ENCODE measurements at regions not wholly inside any gene's neighbourhood (a gene's known extent, or its start where the extent isn't known, plus 50 kb on each side); places are given as distances from the start of the nearest gene placed in this dataset.

GRCh38 chr10:106182542-106182941 lies 982.0 kb downstream of the SORCS1 start:
- no peaks in the 10 kb centered on the region for H3K9me3 ChIP-seq
- H3K27ac ChIP-seq (ENCODE audit: low read length) = no peak overlapping the region
- CTCF ChIA-PET = no interaction called here
- POLR2A ChIA-PET = no interaction called here
- DNase-seq (no peak), ATAC-seq (replicated peaks in 1 of 4) (no peak)
- H3K4me1 Mint-ChIP-seq = no peaks in the 10 kb centered on the region
- peaks cover 0 to 2% (median 0%) of the 10 kb centered on the region in 3 donors for H3K9me3 Mint-ChIP-seq
- H3K4me1 ChIP-seq (ENCODE audit: control insufficient read depth in 1 of 2, extremely low read depth in 1 of 2, insufficient read depth in 2 of 2, low read length in 2 of 2) = no peaks in the 10 kb centered on the region
- H3K27me3 Mint-ChIP-seq = peaks cover 0 to 7% of the 10 kb centered on the region in 2 donors
- H3K27me3 ChIP-seq (replicated peaks in 1 of 2; ENCODE audit: control insufficient read depth in 2 of 2, extremely low read depth in 1 of 2, insufficient read depth in 2 of 2, low read length in 1 of 2) = no peaks in the 10 kb centered on the region
- no peaks in the 10 kb centered on the region for H3K36me3 Mint-ChIP-seq
- no peak overlapping the region for H3K4me3 Mint-ChIP-seq
- H3K4me3 ChIP-seq (ENCODE audit: control insufficient read depth in 1 of 2, extremely low read depth in 1 of 2, low read length in 1 of 2) = no peak overlapping the region
- H3K36me3 ChIP-seq (ENCODE audit: control insufficient read depth in 2 of 2, extremely low read depth in 1 of 2, insufficient read depth in 1 of 2, low read length in 1 of 2) = no peaks in the 10 kb centered on the region
- H3K27ac Mint-ChIP-seq = no peak overlapping the region

- Mint-ChIP-seq H3K36me3 (no peaks in the 10 kb centered on the region), H3K4me3 (no peak overlapping the region), H3K27me3 (peaks cover 0 to 7% of the 10 kb centered on the region in 2 donors), H3K4me1 (no peaks in the 10 kb centered on the region), H3K27ac (no peak overlapping the region), H3K9me3 (peaks cover 0 to 2% (median 0%) of the 10 kb centered on the region in 3 donors)
- no CpG with 5 or more reads among the region's 3 CpGs for WGBS (ENCODE audit: insufficient coverage)
- ATAC-seq (replicated peaks in 1 of 4) (no peak), DNase-seq (no peak)
- Histone ChIP-seq H3K4me3 (ENCODE audit: control insufficient read depth in 1 of 2, extremely low read depth in 1 of 2, low read length in 1 of 2) (no peak overlapping the region), H3K27ac (ENCODE audit: low read length) (no peak overlapping the region), H3K4me1 (ENCODE audit: control insufficient read depth in 1 of 2, extremely low read depth in 1 of 2, insufficient read depth in 2 of 2, low read length in 2 of 2) (no peaks in the 10 kb centered on the region), H3K9me3 (no peaks in the 10 kb centered on the region), H3K36me3 (ENCODE audit: control insufficient read depth in 2 of 2, extremely low read depth in 1 of 2, insufficient read depth in 1 of 2, low read length in 1 of 2) (no peaks in the 10 kb centered on the region), H3K27me3 (replicated peaks in 1 of 2; ENCODE audit: control insufficient read depth in 2 of 2, extremely low read depth in 1 of 2, insufficient read depth in 2 of 2, low read length in 1 of 2) (no peaks in the 10 kb centered on the region)
- POLR2A ChIA-PET = no interaction called here
- CTCF ChIA-PET = no interaction called here
These were observed 983.0 kb downstream of the SORCS1 start for GRCh38 chr10:106181501-106181900.

GRCh38 chr10:106179430-106179829 lies 985.1 kb downstream of the SORCS1 start:
- no peaks in the 10 kb centered on the region for H3K4me1 Mint-ChIP-seq
- no peaks in the 10 kb centered on the region for H3K36me3 Mint-ChIP-seq
- peaks cover 0 to 7% of the 10 kb centered on the region in 2 donors for H3K27me3 Mint-ChIP-seq
- CTCF ChIA-PET = no interaction called here
- Histone ChIP-seq H3K4me3 (ENCODE audit: control insufficient read depth in 1 of 2, extremely low read depth in 1 of 2, low read length in 1 of 2) (no peak overlapping the region), H3K9me3 (no peaks in the 10 kb centered on the region), H3K36me3 (ENCODE audit: control insufficient read depth in 2 of 2, extremely low read depth in 1 of 2, insufficient read depth in 1 of 2, low read length in 1 of 2) (no peaks in the 10 kb centered on the region), H3K27ac (ENCODE audit: low read length) (no peak overlapping the region), H3K4me1 (ENCODE audit: control insufficient read depth in 1 of 2, extremely low read depth in 1 of 2, insufficient read depth in 2 of 2, low read length in 2 of 2) (no peaks in the 10 kb centered on the region), H3K27me3 (replicated peaks in 1 of 2; ENCODE audit: control insufficient read depth in 2 of 2, extremely low read depth in 1 of 2, insufficient read depth in 2 of 2, low read length in 1 of 2) (no peaks in the 10 kb centered on the region)
- no peaks in the 10 kb centered on the region for H3K9me3 Mint-ChIP-seq
- no peak for DNase-seq
- ATAC-seq (replicated peaks in 1 of 4) = no peak
- H3K27ac Mint-ChIP-seq = no peak overlapping the region
- no peak overlapping the region for H3K4me3 Mint-ChIP-seq
- POLR2A ChIA-PET = no interaction called here

GRCh38 chr10:106175760-106176377 lies 988.6 kb downstream of the SORCS1 start:
- H3K27ac ChIP-seq (ENCODE audit: low read length) = no peak overlapping the region
- no peaks in the 10 kb centered on the region for H3K36me3 ChIP-seq (ENCODE audit: control insufficient read depth in 2 of 2, extremely low read depth in 1 of 2, insufficient read depth in 1 of 2, low read length in 1 of 2)
- Mint-ChIP-seq H3K27me3 (no peaks in the 10 kb centered on the region), H3K4me3 (no peak overlapping the region), H3K27ac (no peak overlapping the region), H3K4me1 (no peaks in the 10 kb centered on the region), H3K9me3 (peaks cover 0 to 6% (median 0%) of the 10 kb centered on the region in 3 donors), H3K36me3 (no peaks in the 10 kb centered on the region)
- POLR2A ChIA-PET = no interaction called here
- DNase-seq (no peak), ATAC-seq (replicated peaks in 1 of 4) (no peak)
- H3K4me3 ChIP-seq (ENCODE audit: control insufficient read depth in 1 of 2, extremely low read depth in 1 of 2, low read length in 1 of 2) = no peak overlapping the region
- WGBS (ENCODE audit: insufficient coverage) = no CpG with 5 or more reads among the region's 5 CpGs
- no peaks in the 10 kb centered on the region for H3K4me1 ChIP-seq (ENCODE audit: control insufficient read depth in 1 of 2, extremely low read depth in 1 of 2, insufficient read depth in 2 of 2, low read length in 2 of 2)
- CTCF ChIA-PET = no interaction called here
- H3K9me3 ChIP-seq = no peaks in the 10 kb centered on the region
- H3K27me3 ChIP-seq (replicated peaks in 1 of 2; ENCODE audit: control insufficient read depth in 2 of 2, extremely low read depth in 1 of 2, insufficient read depth in 2 of 2, low read length in 1 of 2) = no peaks in the 10 kb centered on the region

GRCh38 chr10:106173838-106174237 lies 990.7 kb downstream of the SORCS1 start:
- CTCF ChIA-PET = no interaction called here
- H3K27me3 Mint-ChIP-seq = no peaks in the 10 kb centered on the region
- POLR2A ChIA-PET = no interaction called here
- H3K9me3 Mint-ChIP-seq = peaks cover 0 to 7% (median 0%) of the 10 kb centered on the region in 3 donors
- H3K27ac Mint-ChIP-seq = no peak overlapping the region
- ATAC-seq (replicated peaks in 1 of 4) = no peak
- H3K4me3 ChIP-seq (ENCODE audit: control insufficient read depth in 1 of 2, extremely low read depth in 1 of 2, low read length in 1 of 2) = no peak overlapping the region
- no peaks in the 10 kb centered on the region for H3K27me3 ChIP-seq (replicated peaks in 1 of 2; ENCODE audit: control insufficient read depth in 2 of 2, extremely low read depth in 1 of 2, insufficient read depth in 2 of 2, low read length in 1 of 2)
- H3K36me3 ChIP-seq (ENCODE audit: control insufficient read depth in 2 of 2, extremely low read depth in 1 of 2, insufficient read depth in 1 of 2, low read length in 1 of 2) = no peaks in the 10 kb centered on the region
- DNase-seq = no peak
- WGBS (ENCODE audit: insufficient coverage) = no CpG with 5 or more reads among the region's 3 CpGs
- H3K27ac ChIP-seq (ENCODE audit: low read length) = no peak overlapping the region
- no peaks in the 10 kb centered on the region for H3K4me1 ChIP-seq (ENCODE audit: control insufficient read depth in 1 of 2, extremely low read depth in 1 of 2, insufficient read depth in 2 of 2, low read length in 2 of 2)
- H3K4me1 Mint-ChIP-seq = no peaks in the 10 kb centered on the region
- H3K9me3 ChIP-seq = no peaks in the 10 kb centered on the region
- no peaks in the 10 kb centered on the region for H3K36me3 Mint-ChIP-seq
- no peak overlapping the region for H3K4me3 Mint-ChIP-seq

GRCh38 chr10:106169241-106169640 lies 995.3 kb downstream of the SORCS1 start:
- H3K4me1 Mint-ChIP-seq = no peaks in the 10 kb centered on the region
- no peaks in the 10 kb centered on the region for H3K27me3 Mint-ChIP-seq
- ATAC-seq (replicated peaks in 1 of 4) (no peak), DNase-seq (no peak)
- Histone ChIP-seq H3K27me3 (replicated peaks in 1 of 2; ENCODE audit: control insufficient read depth in 2 of 2, extremely low read depth in 1 of 2, insufficient read depth in 2 of 2, low read length in 1 of 2) (no peaks in the 10 kb centered on the region), H3K4me1 (ENCODE audit: control insufficient read depth in 1 of 2, extremely low read depth in 1 of 2, insufficient read depth in 2 of 2, low read length in 2 of 2) (no peaks in the 10 kb centered on the region), H3K4me3 (ENCODE audit: control insufficient read depth in 1 of 2, extremely low read depth in 1 of 2, low read length in 1 of 2) (no peak overlapping the region), H3K9me3 (no peaks in the 10 kb centered on the region), H3K27ac (ENCODE audit: low read length) (no peak overlapping the region), H3K36me3 (ENCODE audit: control insufficient read depth in 2 of 2, extremely low read depth in 1 of 2, insufficient read depth in 1 of 2, low read length in 1 of 2) (no peaks in the 10 kb centered on the region)
- peaks cover 0 to 8% (median 0%) of the 10 kb centered on the region in 3 donors for H3K9me3 Mint-ChIP-seq
- ChIA-PET CTCF (no interaction called here), POLR2A (no interaction called here)
- no peaks in the 10 kb centered on the region for H3K36me3 Mint-ChIP-seq
- no peak overlapping the region for H3K4me3 Mint-ChIP-seq
- no peak overlapping the region for H3K27ac Mint-ChIP-seq
- 100% methylated on average over 1 of the region's 7 CpGs for WGBS (ENCODE audit: insufficient coverage)

- POLR2A ChIA-PET = no interaction called here
- Histone ChIP-seq H3K27me3 (replicated peaks in 1 of 2; ENCODE audit: control insufficient read depth in 2 of 2, extremely low read depth in 1 of 2, insufficient read depth in 2 of 2, low read length in 1 of 2) (no peaks in the 10 kb centered on the region), H3K4me1 (ENCODE audit: control insufficient read depth in 1 of 2, extremely low read depth in 1 of 2, insufficient read depth in 2 of 2, low read length in 2 of 2) (no peaks in the 10 kb centered on the region), H3K9me3 (no peaks in the 10 kb centered on the region), H3K27ac (ENCODE audit: low read length) (no peak overlapping the region), H3K4me3 (ENCODE audit: control insufficient read depth in 1 of 2, extremely low read depth in 1 of 2, low read length in 1 of 2) (no peak overlapping the region), H3K36me3 (ENCODE audit: control insufficient read depth in 2 of 2, extremely low read depth in 1 of 2, insufficient read depth in 1 of 2, low read length in 1 of 2) (no peaks in the 10 kb centered on the region)
- no peaks in the 10 kb centered on the region for H3K4me1 Mint-ChIP-seq
- CTCF ChIA-PET = interaction anchor here in 1 of 2 donors (0.7 kb wide), 1 partner anchor 44 kb away, joined by 3 read pairs; no protein-coding TSS in a partner anchor
- no CpG with 5 or more reads among the region's 2 CpGs for whole genome bisulfite sequencing (ENCODE audit: insufficient coverage)
- no peak overlapping the region for H3K27ac Mint-ChIP-seq
- ATAC-seq (replicated peaks in 1 of 4) (no peak), DNase-seq (no peak)
- H3K9me3 Mint-ChIP-seq = peaks cover 6 to 17% (median 6%) of the 10 kb centered on the region in 3 donors
- H3K27me3 Mint-ChIP-seq = no peaks in the 10 kb centered on the region
- H3K36me3 Mint-ChIP-seq = no peaks in the 10 kb centered on the region
- no peak overlapping the region for H3K4me3 Mint-ChIP-seq
These were observed 996.6 kb downstream of the SORCS1 start for GRCh38 chr10:106167946-106168345.
